ENCODE measurements at regions not wholly inside any gene's neighbourhood (a gene's known extent, or its start where the extent isn't known, plus 50 kb on each side); places are given as distances from the start of the nearest gene placed in this dataset.

DNA sequence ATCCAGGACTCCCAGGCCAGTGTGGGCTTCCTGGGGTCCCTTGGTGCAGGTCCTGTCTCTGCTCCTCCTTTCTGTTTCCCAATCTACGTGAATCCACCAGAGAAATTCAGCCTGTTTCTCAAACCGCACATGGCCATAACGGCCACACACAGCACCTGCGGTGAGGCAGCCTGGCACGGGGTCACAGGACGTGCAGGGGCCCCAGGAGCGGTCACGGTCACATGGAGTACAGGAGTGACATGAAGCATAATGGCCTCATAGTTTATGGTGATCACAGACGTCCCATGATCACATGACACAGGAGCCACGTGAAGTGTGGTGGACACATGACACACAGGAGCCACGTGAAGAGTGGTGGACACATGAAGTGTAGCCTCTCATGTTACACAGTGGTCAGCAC lies 248.5 kb upstream of the IRX4 start:
- no peak for TF ChIP-seq EZH2 (optimal IDR thresholded peaks at IDR 0.05; ENCODE audit: low read depth, low read length)
- TF ChIP-seq, protein P1, sequence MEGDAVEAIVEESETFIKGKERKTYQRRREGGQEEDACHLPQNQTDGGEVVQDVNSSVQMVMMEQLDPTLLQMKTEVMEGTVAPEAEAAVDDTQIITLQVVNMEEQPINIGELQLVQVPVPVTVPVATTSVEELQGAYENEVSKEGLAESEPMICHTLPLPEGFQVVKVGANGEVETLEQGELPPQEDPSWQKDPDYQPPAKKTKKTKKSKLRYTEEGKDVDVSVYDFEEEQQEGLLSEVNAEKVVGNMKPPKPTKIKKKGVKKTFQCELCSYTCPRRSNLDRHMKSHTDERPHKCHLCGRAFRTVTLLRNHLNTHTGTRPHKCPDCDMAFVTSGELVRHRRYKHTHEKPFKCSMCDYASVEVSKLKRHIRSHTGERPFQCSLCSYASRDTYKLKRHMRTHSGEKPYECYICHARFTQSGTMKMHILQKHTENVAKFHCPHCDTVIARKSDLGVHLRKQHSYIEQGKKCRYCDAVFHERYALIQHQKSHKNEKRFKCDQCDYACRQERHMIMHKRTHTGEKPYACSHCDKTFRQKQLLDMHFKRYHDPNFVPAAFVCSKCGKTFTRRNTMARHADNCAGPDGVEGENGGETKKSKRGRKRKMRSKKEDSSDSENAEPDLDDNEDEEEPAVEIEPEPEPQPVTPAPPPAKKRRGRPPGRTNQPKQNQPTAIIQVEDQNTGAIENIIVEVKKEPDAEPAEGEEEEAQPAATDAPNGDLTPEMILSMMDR (IDR thresholded peaks at IDR 0.05; ENCODE audit: low read length): no peak
